Astrocyte of the cerebellum (primary cell): ENCODE measurements at regions not wholly inside any gene's neighbourhood (a gene's known extent, or its start where the extent isn't known, plus 50 kb on each side); places are given as distances from the start of the nearest gene placed in this dataset.

Experiments used
- DNase-seq: peaks from one replicate; pipeline ENCODE4 v3.0.0-alpha.2; 2011; ENCODE audit warnings: low read depth
- H3K4me3 ChIP-seq: 2 replicates; pipeline ENCODE4 v1.5.1; 2011; ENCODE audit warnings: mild to moderate bottlenecking, low read depth, low read length, moderate library complexity
- CTCF ChIP-seq: IDR thresholded peaks from 2 replicates; pipeline ENCODE4 v1.5.1; 2012; ENCODE audit warnings: low read length, low read depth, moderate library complexity, mild to moderate bottlenecking; ENCODE audit errors: missing control alignments
- in situ Hi-C: cut with HindIII; loops from 2 replicates; pipeline ENCODE4 v1.10.0; 2017; ENCODE audit warnings: low sequenced_read_pairs

DNA sequence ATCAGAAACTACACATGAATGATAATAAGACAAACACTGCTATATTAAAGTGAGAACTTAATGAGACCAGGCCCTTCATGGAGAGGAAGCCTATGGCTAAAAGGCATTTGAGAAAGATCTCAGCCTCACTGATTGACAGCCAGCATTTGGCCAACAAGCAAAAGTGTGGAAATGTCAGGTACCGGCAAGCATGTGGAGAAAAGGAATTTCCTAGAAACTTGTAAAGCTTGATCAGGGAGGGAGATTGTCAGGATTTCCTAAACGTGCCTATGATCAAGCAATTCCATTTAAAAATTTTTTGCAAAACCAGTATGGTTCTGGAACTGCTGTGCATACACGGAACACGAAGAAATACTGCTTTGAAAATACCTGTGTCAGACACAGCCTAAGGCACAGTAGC is 220.3 kb upstream of the ATP10A start:
- DNase-seq = no peak
- in situ Hi-C loops = no loop called here
- no peak for TF ChIP-seq CTCF
- no peak overlapping the region for H3K4me3 ChIP-seq

DNA sequence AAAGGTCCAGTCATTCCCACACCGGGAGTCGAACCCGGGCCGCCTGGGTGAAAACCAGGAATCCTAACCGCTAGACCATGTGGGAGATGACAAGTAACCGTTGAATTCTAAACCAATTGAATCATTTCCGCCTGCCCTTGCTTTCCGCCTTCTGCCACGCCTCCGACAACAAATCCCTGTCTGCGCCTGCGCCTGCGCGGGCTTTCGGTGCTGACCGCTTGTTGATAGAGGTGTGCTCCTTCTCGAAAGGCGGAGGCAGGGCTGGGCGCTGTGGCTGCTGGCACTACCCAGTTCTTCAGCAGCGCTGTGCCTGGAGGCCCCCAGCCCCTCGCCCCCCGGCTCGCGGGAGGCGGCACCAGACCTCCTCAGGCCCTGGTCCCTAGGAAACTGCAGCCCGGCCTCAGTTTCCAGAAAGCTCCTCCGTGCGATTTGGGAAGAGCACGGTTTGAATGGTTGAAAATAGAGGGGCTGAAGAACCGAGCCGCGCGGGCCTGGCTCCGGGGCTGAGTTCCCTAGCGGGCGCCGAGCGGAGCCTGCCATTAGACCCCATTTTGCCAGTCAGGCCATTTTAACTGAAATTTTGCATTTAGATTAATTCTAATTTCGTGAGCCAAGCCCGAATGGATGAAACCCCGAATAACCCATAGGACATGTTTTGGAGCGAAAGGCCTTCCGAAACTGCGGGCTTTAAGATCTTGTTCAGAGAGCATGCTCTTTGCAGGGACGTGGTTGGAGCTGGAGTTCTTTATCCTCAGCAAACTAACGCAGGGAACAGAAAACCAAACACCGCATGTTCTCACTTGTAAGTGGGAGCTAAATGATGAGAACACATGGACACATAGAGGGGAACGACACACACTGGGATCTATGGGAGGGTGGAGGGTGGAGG is 219.3 kb upstream of the ATP10A start:
- in situ Hi-C loops = no loop called here
- TF ChIP-seq CTCF = no peak
- H3K4me3 ChIP-seq = peak overlapping the region; percentile 69
- DNase-seq = peak; percentile 92

DNA sequence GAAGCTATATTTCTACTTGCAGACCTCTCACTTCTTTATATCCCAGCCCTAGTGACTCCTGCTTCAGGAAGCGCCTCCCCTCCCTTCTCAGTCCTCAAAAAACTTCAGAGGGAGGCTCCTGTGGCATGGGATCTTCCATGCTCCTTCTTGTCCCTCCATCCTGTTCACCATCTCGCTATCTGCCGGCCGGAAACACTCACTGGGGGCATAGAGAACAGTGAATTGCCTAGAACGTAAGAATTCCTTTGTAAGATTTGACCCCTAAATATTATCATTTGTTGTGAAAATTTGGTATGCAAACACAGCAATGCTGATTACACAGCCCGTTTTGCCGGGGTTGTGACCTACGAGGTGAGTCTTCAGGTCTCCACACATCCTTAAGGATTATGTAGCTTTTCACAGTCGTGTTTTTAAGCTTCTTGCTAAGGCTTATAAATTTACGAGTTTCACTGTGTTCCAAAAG is 218.7 kb upstream of the ATP10A start:
- no peak for DNase-seq
- no peak for TF ChIP-seq CTCF
- peak overlapping the region; percentile 1 for H3K4me3 ChIP-seq
- in situ Hi-C loops = no loop called here

DNA sequence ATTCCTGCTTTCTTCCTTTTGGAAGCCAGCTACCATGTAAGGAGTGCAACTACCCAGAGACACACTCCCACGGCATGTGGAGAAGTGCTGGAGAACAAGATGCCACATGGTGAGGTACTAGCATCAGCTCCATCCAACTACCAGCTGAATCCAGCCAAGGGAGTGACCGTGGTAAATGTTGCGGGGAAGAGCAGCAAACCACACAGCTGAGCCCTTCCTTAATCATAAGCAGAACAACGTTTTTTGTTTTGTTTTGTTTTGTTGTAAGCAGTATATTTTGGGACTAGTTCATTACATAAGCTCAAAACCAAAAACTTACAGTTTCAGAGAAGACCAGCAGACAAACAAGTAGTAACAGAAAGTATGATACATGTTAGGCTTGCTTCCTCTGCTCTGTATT is 212.6 kb upstream of the ATP10A start:
- no peak for TF ChIP-seq CTCF
- no peak overlapping the region for H3K4me3 ChIP-seq
- in situ Hi-C loops = no loop called here
- no peak for DNase-seq

GRCh38 chr15:26073430-26074333 is 210.6 kb upstream of the ATP10A start:
- in situ Hi-C loops = no loop called here
- TF ChIP-seq CTCF = no peak
- no peak overlapping the region for H3K4me3 ChIP-seq
- no peak for DNase-seq

DNA sequence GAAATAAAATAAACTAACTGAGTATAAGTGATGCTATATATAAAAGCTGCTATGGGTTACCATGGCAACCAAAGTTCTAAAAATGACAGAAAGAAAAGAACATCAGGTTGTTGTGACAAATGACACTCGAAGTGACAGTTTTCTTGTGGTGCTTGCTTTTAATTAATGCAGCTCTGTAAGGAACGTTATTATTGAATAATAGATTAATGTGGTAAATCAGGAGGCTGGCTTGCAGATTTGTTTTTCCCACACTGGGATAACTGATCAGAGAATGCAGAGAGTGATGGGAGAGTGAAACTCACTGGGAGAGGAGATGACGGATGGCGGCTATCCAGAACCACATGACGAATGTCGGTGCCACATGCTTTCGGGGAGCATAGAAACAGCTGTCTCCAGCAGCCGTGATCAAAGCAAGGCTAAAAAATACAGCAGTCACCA is 207.0 kb upstream of the ATP10A start:
- DNase-seq = no peak
- in situ Hi-C loops = no loop called here
- no peak for TF ChIP-seq CTCF
- no peak overlapping the region for H3K4me3 ChIP-seq
